ENCODE measurements at regions not wholly inside any gene's neighbourhood (a gene's known extent, or its start where the extent isn't known, plus 50 kb on each side); places are given as distances from the start of the nearest gene placed in this dataset.

GRCh38 chr5:8418049-8418426 lies 549.1 kb downstream of the MTRR start:
- no peak for TF ChIP-seq CTCF (IDR thresholded peaks at IDR 0.05)
- Histone ChIP-seq H3K27me3 (no peaks in the 10 kb centered on the region), H3K4me3 (no peak overlapping the region), H3K9me3 (replicated peaks in 1 of 3) (no peaks in the 10 kb centered on the region), H3K36me3 (replicated peaks in 1 of 2) (no peaks in the 10 kb centered on the region), H3K27ac (no peak overlapping the region), H3K4me1 (replicated peaks in 1 of 2) (no peaks in the 10 kb centered on the region)
- intact Hi-C loops (cut with DNase I): no loop called here
- DNase-seq: no peak
- WGBS, 4 donors: 35 to 48% (median 40%) methylated on average over 3 of the region's 3 CpGs

DNA sequence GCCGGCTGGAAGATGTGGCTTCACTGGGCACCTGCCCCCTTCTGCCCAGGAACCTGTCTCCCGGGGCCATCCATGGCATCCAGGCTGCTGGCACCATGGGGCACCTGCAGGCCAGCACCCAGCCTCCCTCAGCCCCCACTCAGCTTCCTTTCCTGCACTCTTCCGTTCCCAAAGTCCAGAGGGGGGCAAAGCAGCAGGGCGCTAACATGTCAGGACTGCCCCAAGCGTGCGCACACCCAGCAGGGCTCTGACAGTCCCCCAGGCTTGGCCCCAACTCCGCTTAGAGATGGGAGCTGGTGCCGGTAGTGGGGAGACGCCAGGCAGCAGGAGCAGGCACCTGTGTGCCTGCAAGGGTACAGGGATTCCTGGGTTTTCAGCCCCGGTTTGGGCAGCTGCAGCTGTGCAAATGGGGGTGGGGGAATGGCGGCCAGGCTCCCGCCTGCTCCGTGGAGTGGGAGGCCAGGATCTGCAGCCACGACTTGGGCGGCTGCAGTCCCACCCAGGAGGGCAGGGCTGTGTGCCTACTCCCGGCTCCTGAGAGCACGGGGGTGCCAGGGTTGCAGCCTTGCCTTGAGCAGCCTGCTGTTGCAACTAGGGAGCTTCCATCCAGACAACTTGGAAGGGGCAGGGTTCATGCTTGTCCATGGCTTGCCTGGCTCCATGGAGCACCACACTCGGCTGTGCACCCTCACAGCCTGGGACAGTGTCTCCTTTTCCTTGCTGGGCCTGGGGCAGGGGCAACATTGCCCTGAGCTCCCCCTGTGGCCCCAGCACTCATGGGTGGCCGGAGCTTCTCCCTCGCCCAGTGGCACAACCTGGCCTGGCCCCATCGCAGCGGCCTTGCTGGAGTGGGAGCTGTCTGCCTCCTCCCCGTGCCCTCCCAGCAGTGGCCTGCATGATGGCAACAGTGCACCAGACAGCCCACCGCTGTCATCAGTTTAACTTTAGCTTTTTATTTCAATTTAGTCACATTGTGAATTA lies 561.1 kb downstream of the MTRR start:
- no peak for DNase-seq
- no peaks in the 10 kb centered on the region for H3K4me1 ChIP-seq (replicated peaks in 1 of 2)
- 89 to 92% (median 91%) methylated on average over 12 to 24 of the region's 24 CpGs for WGBS, 4 donors
- intact Hi-C loops (cut with DNase I): no loop called here
- no peak for TF ChIP-seq CTCF (IDR thresholded peaks at IDR 0.05)
- TF ChIP-seq POLR2A (IDR thresholded peaks at IDR 0.05): no peak
- no peaks in the 10 kb centered on the region for H3K36me3 ChIP-seq (replicated peaks in 1 of 2)
- H3K4me3 ChIP-seq: no peak overlapping the region
- no peaks in the 10 kb centered on the region for H3K9me3 ChIP-seq (replicated peaks in 1 of 3)
- H3K27ac ChIP-seq: no peak overlapping the region
- no peaks in the 10 kb centered on the region for H3K27me3 ChIP-seq

GRCh38 chr5:8434501-8434900 lies 565.6 kb downstream of the MTRR start:
- Histone ChIP-seq H3K9me3 (replicated peaks in 1 of 3) (no peaks in the 10 kb centered on the region), H3K27me3 (no peaks in the 10 kb centered on the region), H3K27ac (no peak overlapping the region), H3K4me1 (replicated peaks in 1 of 2) (no peaks in the 10 kb centered on the region), H3K4me3 (no peak overlapping the region), H3K36me3 (replicated peaks in 1 of 2) (no peaks in the 10 kb centered on the region)
- no peak for DNase-seq
- WGBS, 4 donors: 71 to 90% (median 77%) methylated on average over 2 of the region's 2 CpGs
- intact Hi-C loops (cut with DNase I): no loop called here
- TF ChIP-seq POLR2A (IDR thresholded peaks at IDR 0.05) (no peak), CTCF (IDR thresholded peaks at IDR 0.05) (no peak)

DNA sequence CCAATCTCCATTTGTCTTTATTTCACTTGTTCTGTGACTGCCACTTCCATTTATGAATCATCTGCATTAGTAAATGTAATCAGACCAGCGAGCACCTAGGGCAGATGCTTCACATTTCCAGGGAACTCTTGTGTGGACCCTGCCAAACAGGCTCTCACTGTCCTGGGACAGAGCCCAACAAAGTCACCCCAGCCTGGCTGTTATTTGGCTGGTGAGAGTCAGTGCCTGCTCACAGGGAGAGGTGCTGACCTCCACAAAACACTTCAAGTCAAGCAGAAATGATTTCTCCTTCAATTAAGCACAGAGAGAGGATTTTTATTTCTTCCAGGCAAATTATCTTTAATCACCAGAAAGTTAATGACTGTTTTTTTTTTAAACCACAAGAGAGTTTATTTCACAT lies 568.0 kb downstream of the MTRR start:
- Histone ChIP-seq H3K36me3 (replicated peaks in 1 of 2) (no peaks in the 10 kb centered on the region), H3K27me3 (no peaks in the 10 kb centered on the region), H3K4me1 (replicated peaks in 1 of 2) (no peaks in the 10 kb centered on the region), H3K4me3 (no peak overlapping the region), H3K27ac (no peak overlapping the region), H3K9me3 (replicated peaks in 1 of 3) (no peaks in the 10 kb centered on the region)
- DNase-seq: no peak
- no peak for TF ChIP-seq CTCF (IDR thresholded peaks at IDR 0.05)
- no peak for TF ChIP-seq POLR2A (IDR thresholded peaks at IDR 0.05)
- 36 to 53% (median 46%) methylated on average over 1 of the region's 1 CpG for WGBS, 4 donors
- intact Hi-C loops (cut with DNase I): no loop called here
